NB4 (cell line): ENCODE measurements at regions not wholly inside any gene's neighbourhood (a gene's known extent, or its start where the extent isn't known, plus 50 kb on each side); places are given as distances from the start of the nearest gene placed in this dataset.

Experiments
- CTCF ChIP-seq: IDR thresholded peaks from one replicate; pipeline ENCODE4 v1.5.1; 2012; ENCODE audit warnings: low read depth, low read length
- MAX ChIP-seq: IDR thresholded peaks from 2 replicates; pipeline ENCODE4 v1.6.1; 2011; ENCODE audit warnings: low read depth, low read length
- MYC ChIP-seq: IDR thresholded peaks from 2 replicates; pipeline ENCODE4 v1.6.1; 2011; ENCODE audit warnings: low read depth, low read length
- POLR2A ChIP-seq: IDR thresholded peaks from 2 replicates; pipeline ENCODE4 v1.6.1; 2011; ENCODE audit warnings: mild to moderate bottlenecking; ENCODE audit not compliant: insufficient read length; ENCODE audit errors: extremely low read depth

DNA sequence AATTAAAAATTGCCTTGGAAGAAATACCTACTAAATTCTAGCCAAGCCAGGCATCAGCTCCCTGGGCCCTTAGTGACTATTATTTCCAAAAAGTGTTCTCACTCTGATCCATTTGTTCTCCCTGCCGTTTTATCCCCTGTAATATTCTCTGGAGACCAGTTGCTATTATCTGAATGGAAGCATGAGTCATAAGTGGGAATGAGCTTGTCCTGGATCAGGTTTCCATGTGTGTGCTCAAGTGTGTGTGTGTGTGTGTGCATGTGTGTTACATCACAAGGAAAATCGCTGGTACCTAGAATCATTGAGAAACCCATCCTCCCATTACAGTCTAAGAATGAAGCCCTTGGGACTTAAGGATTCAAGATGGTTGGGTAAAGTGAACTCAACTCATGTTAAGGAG lies 130.3 kb upstream of the CXCR4 start:
- TF ChIP-seq MYC (no peak), CTCF (no peak), POLR2A (no peak), MAX (no peak)
